HG03565 (cell line): ENCODE measurements at regions not wholly inside any gene's neighbourhood (a gene's known extent, or its start where the extent isn't known, plus 50 kb on each side); places are given as distances from the start of the nearest gene placed in this dataset.
"Not testable (repeated sequence)": the region's sequence is repeated elsewhere in the genome, so short reads cannot be mapped to it uniquely, and the experiment has no call there.

Experiments
- ATAC-seq: cut with Tn5 transposase; IDR thresholded peaks from one replicate; pipeline ENCODE4 v1.9.1; 2021; ENCODE audit warnings: mild to moderate bottlenecking, moderate library complexity; ENCODE audit not compliant: unreplicated experiment

GRCh38 chr13:26482451-26483197 lies 74.9 kb upstream of the WASF3 start:
- peak; percentile 60 for ATAC-seq

GRCh38 chr13:26483546-26483945 lies 73.9 kb upstream of the WASF3 start:
- ATAC-seq = no peak

- ATAC-seq = no peak
Observed at GRCh38 chr13:26484196-26484595, 73.3 kb upstream of the WASF3 start.

- no peak for ATAC-seq
Observed at GRCh38 chr13:26485288-26485687, 72.2 kb upstream of the WASF3 start.

- no peak for ATAC-seq
Observed at GRCh38 chr13:26485786-26486185, 71.7 kb upstream of the WASF3 start.

GRCh38 chr13:26486550-26486949 lies 70.9 kb upstream of the WASF3 start:
- ATAC-seq = no peak

- no peak for ATAC-seq
Observed at GRCh38 chr13:26487781-26488180, 69.7 kb upstream of the WASF3 start.

GRCh38 chr13:26488236-26489003 lies 69.1 kb upstream of the WASF3 start:
- no peak for ATAC-seq

- ATAC-seq = not testable (repeated sequence)
Observed at GRCh38 chr13:26492301-26492700, 65.2 kb upstream of the WASF3 start.

GRCh38 chr13:26494571-26495195 lies 62.8 kb upstream of the WASF3 start:
- no peak for ATAC-seq

- no peak for ATAC-seq
Observed at GRCh38 chr13:26495750-26496149, 61.7 kb upstream of the WASF3 start.

- ATAC-seq = no peak
Observed at GRCh38 chr13:26497968-26498511, 59.4 kb upstream of the WASF3 start.

- no peak for ATAC-seq
Observed at GRCh38 chr13:26498656-26499601, 58.6 kb upstream of the WASF3 start.

- ATAC-seq = no peak
Observed at GRCh38 chr13:26500618-26501320, 56.7 kb upstream of the WASF3 start.

GRCh38 chr13:26501641-26502040 lies 55.8 kb upstream of the WASF3 start:
- ATAC-seq = no peak

- ATAC-seq = no peak
Observed at GRCh38 chr13:26502826-26503225, 54.7 kb upstream of the WASF3 start.

GRCh38 chr13:26503826-26504594 lies 53.5 kb upstream of the WASF3 start:
- ATAC-seq = no peak
